HUES64 (cell line): ENCODE measurements at regions not wholly inside any gene's neighbourhood (a gene's known extent, or its start where the extent isn't known, plus 50 kb on each side); places are given as distances from the start of the nearest gene placed in this dataset.

ENCODE experiments used
- H3K27ac ChIP-seq: 2 replicates; pipeline ENCODE4 v1.7.0; 2013; ENCODE audit warnings: low read depth, low read length, inconsistent platforms
- H3K27me3 ChIP-seq: 2 replicates; pipeline ENCODE4 v1.6.1; 2013; ENCODE audit warnings: mild to moderate bottlenecking, low read length; ENCODE audit not compliant: insufficient read depth
- H3K36me3 ChIP-seq: 2 replicates; pipeline ENCODE4 v1.6.1; 2013; ENCODE audit warnings: mild to moderate bottlenecking, low read length; ENCODE audit not compliant: insufficient read depth
- H3K4me1 ChIP-seq: 2 replicates; pipeline ENCODE4 v1.6.1; 2013; ENCODE audit warnings: mild to moderate bottlenecking, low read length, moderate library complexity; ENCODE audit not compliant: insufficient read depth
- H3K4me3 ChIP-seq: 2 replicates; pipeline ENCODE4 v1.5.1; 2013; ENCODE audit warnings: mild to moderate bottlenecking, low read length, moderate library complexity
- H3K9ac ChIP-seq: 2 replicates; pipeline ENCODE4 v1.6.1; 2013; ENCODE audit warnings: mild to moderate bottlenecking, low read depth, low read length
- H3K9me3 ChIP-seq: 2 replicates; pipeline ENCODE4 v1.6.1; 2013; ENCODE audit warnings: low read depth, low read length; ENCODE audit not compliant: insufficient read depth
- WGBS: fragments of 150-250, 120-280 bp; methylation state at CpG from one replicate; pipeline ENCODE4 v1.1.7; 2013; ENCODE audit warnings: missing lambda C conversion rate; 5-methylcytosine and 5-hydroxymethylcytosine counted together

- peaks cover 36% of the 10 kb centered on the region for H3K4me1 ChIP-seq
- WGBS, result 90% methylated on average over 4 of the region's 4 CpGs
- no peak overlapping the region for H3K9ac ChIP-seq
Observed at GRCh38 chr16:51755577-51756355, 604.7 kb upstream of the SALL1 start.

GRCh38 chr16:51755039-51755501 is 604.0 kb upstream of the SALL1 start:
- WGBS, result 65% methylated on average over 12 of the region's 12 CpGs
- no peaks in the 10 kb centered on the region for H3K27me3 ChIP-seq
- no peak overlapping the region for H3K9ac ChIP-seq
- no peak overlapping the region for H3K4me3 ChIP-seq
- no peaks in the 10 kb centered on the region for H3K36me3 ChIP-seq
- no peak overlapping the region for H3K27ac ChIP-seq
- H3K4me1 ChIP-seq, result peaks cover 34% of the 10 kb centered on the region
- H3K9me3 ChIP-seq, result no peaks in the 10 kb centered on the region

More at GRCh38 chr16:51755577-51756355, 604.7 kb upstream of the SALL1 start:
- Histone ChIP-seq H3K9me3 (no peaks in the 10 kb centered on the region), H3K36me3 (no peaks in the 10 kb centered on the region), H3K4me3 (no peak overlapping the region), H3K27me3 (no peaks in the 10 kb centered on the region), H3K27ac (no peak overlapping the region)

GRCh38 chr16:51753467-51754127 is 602.5 kb upstream of the SALL1 start:
- Histone ChIP-seq H3K36me3 (no peaks in the 10 kb centered on the region), H3K27me3 (no peaks in the 10 kb centered on the region), H3K27ac (no peak overlapping the region), H3K9ac (no peak overlapping the region), H3K9me3 (no peaks in the 10 kb centered on the region), H3K4me1 (peaks cover 24% of the 10 kb centered on the region), H3K4me3 (no peak overlapping the region)
- WGBS, result no CpG with 5 or more reads among the region's 1 CpG

- Histone ChIP-seq H3K36me3 (no peaks in the 10 kb centered on the region), H3K27me3 (no peaks in the 10 kb centered on the region), H3K9ac (no peak overlapping the region), H3K4me3 (no peak overlapping the region), H3K9me3 (no peaks in the 10 kb centered on the region), H3K4me1 (peaks cover 24% of the 10 kb centered on the region), H3K27ac (no peak overlapping the region)
- WGBS, result 89% methylated on average over 3 of the region's 3 CpGs
Observed at GRCh38 chr16:51752438-51752995, 601.4 kb upstream of the SALL1 start.

- Histone ChIP-seq H3K4me1 (no peaks in the 10 kb centered on the region), H3K4me3 (no peak overlapping the region), H3K9ac (no peak overlapping the region), H3K27me3 (no peaks in the 10 kb centered on the region), H3K36me3 (no peaks in the 10 kb centered on the region), H3K9me3 (peaks cover 3% of the 10 kb centered on the region; the same call in 1 of the 2 replicates), H3K27ac (no peak overlapping the region)
- 92% methylated on average over 4 of the region's 4 CpGs for WGBS
Observed at GRCh38 chr16:51747329-51747728, 596.3 kb upstream of the SALL1 start.

GRCh38 chr16:51734220-51734619 is 583.1 kb upstream of the SALL1 start:
- no peaks in the 10 kb centered on the region for H3K9me3 ChIP-seq
- H3K27me3 ChIP-seq, result no peaks in the 10 kb centered on the region
- peaks cover 9% of the 10 kb centered on the region; the same call in 1 of the 2 replicates for H3K4me1 ChIP-seq
- H3K4me3 ChIP-seq, result no peak overlapping the region
- no peaks in the 10 kb centered on the region for H3K36me3 ChIP-seq
- WGBS, result 86% methylated on average over 1 of the region's 1 CpG
- no peak overlapping the region for H3K9ac ChIP-seq
- no peak overlapping the region for H3K27ac ChIP-seq

- 99% methylated on average over 2 of the region's 2 CpGs for WGBS
- H3K36me3 ChIP-seq, result no peaks in the 10 kb centered on the region
- H3K9me3 ChIP-seq, result no peaks in the 10 kb centered on the region
- no peaks in the 10 kb centered on the region for H3K27me3 ChIP-seq
- no peak overlapping the region for H3K9ac ChIP-seq
- H3K4me1 ChIP-seq, result peaks cover 9% of the 10 kb centered on the region; the same call in 1 of the 2 replicates
- no peak overlapping the region for H3K4me3 ChIP-seq
- no peak overlapping the region for H3K27ac ChIP-seq
Observed at GRCh38 chr16:51733181-51733580, 582.1 kb upstream of the SALL1 start.

GRCh38 chr16:51731160-51731559 is 580.1 kb upstream of the SALL1 start:
- Histone ChIP-seq H3K4me3 (no peak overlapping the region), H3K9me3 (peaks cover 7% of the 10 kb centered on the region; the same call in 1 of the 2 replicates), H3K27me3 (no peaks in the 10 kb centered on the region), H3K27ac (no peak overlapping the region), H3K36me3 (no peaks in the 10 kb centered on the region), H3K9ac (no peak overlapping the region), H3K4me1 (peaks cover 9% of the 10 kb centered on the region; the same call in 1 of the 2 replicates)
- 55% methylated on average over 4 of the region's 4 CpGs for WGBS

- Histone ChIP-seq H3K36me3 (no peaks in the 10 kb centered on the region), H3K9me3 (peaks cover 7% of the 10 kb centered on the region; the same call in 1 of the 2 replicates), H3K4me3 (no peak overlapping the region), H3K27ac (no peak overlapping the region), H3K27me3 (no peaks in the 10 kb centered on the region), H3K9ac (no peak overlapping the region), H3K4me1 (peaks cover 15% of the 10 kb centered on the region)
- WGBS, result 69% methylated on average over 8 of the region's 8 CpGs
Observed at GRCh38 chr16:51723036-51723724, 572.1 kb upstream of the SALL1 start.

- Histone ChIP-seq H3K27me3 (no peaks in the 10 kb centered on the region), H3K9ac (no peak overlapping the region), H3K36me3 (no peaks in the 10 kb centered on the region), H3K4me3 (no peak overlapping the region), H3K4me1 (peaks cover 15% of the 10 kb centered on the region), H3K9me3 (peaks cover 7% of the 10 kb centered on the region; the same call in 1 of the 2 replicates), H3K27ac (no peak overlapping the region)
Observed at GRCh38 chr16:51722467-51722866, 571.4 kb upstream of the SALL1 start.

- Histone ChIP-seq H3K4me1 (peaks cover 20% of the 10 kb centered on the region), H3K27ac (no peak overlapping the region), H3K36me3 (no peaks in the 10 kb centered on the region), H3K9ac (no peak overlapping the region), H3K4me3 (no peak overlapping the region), H3K9me3 (no peaks in the 10 kb centered on the region), H3K27me3 (no peaks in the 10 kb centered on the region)
- WGBS, result 91% methylated on average over 3 of the region's 3 CpGs
Observed at GRCh38 chr16:51719376-51719775, 568.3 kb upstream of the SALL1 start.
